IPS DF 6.9 (cell line): ENCODE measurements at regions not wholly inside any gene's neighbourhood (a gene's known extent, or its start where the extent isn't known, plus 50 kb on each side); places are given as distances from the start of the nearest gene placed in this dataset.

Experiments
- DNase-seq: peaks from one replicate; pipeline ENCODE4 v3.0.0-alpha.2; 2013; ENCODE audit warnings: low read depth, low spot score
- H3K27ac ChIP-seq: one replicate; pipeline ENCODE4 v1.5.1; 2013; ENCODE audit warnings: low read length, control low read depth
- H3K27me3 ChIP-seq: 2 replicates; pipeline ENCODE4 v1.6.1; 2013; ENCODE audit warnings: mild to moderate bottlenecking, low read length; ENCODE audit not compliant: control insufficient read depth, insufficient read depth
- H3K36me3 ChIP-seq: 2 replicates; pipeline ENCODE4 v1.6.1; 2013; ENCODE audit warnings: low read length; ENCODE audit not compliant: control insufficient read depth, insufficient read depth
- H3K4me1 ChIP-seq: 2 replicates; pipeline ENCODE4 v1.6.1; 2013; ENCODE audit warnings: low read length; ENCODE audit not compliant: control insufficient read depth, insufficient read depth
- H3K4me3 ChIP-seq: 2 replicates; pipeline ENCODE4 v1.5.1; 2013; ENCODE audit warnings: mild to moderate bottlenecking, low read length
- H3K9me3 ChIP-seq: 2 replicates; pipeline ENCODE4 v1.6.1; 2013; ENCODE audit warnings: low read length, inconsistent platforms; ENCODE audit not compliant: control insufficient read depth, insufficient read depth
- WGBS: extraction: QIAGEN DNeasy Blood & Tissue Kit; methylation state at CpG from one replicate; pipeline ENCODE4 v1.1.7; 2013; ENCODE audit warnings: mixed read lengths, missing lambda C conversion rate; ENCODE audit not compliant: insufficient read length, insufficient coverage; 5-methylcytosine and 5-hydroxymethylcytosine counted together

DNA sequence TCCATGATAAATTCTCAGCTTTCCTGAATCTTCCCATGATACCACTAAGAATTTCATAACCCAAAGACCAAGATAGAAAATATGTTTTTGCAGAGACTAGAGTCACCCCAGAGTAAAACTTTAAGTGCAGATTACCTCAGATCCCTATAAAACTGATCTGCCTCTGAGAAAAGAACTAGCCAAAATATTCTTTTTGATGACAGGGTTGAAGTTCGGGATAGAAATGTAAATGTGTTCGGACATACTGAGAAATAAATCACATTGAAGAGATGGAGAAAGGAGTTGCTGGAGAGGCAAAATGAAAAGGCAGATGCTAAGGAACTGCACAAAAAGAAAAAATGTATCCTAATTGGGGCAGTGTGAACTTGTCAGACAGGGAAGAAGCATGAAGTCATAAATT lies 501.8 kb downstream of the ANKRD50 start:
- no peaks in the 10 kb centered on the region for H3K4me1 ChIP-seq
- no peak overlapping the region for H3K4me3 ChIP-seq
- WGBS = 100% methylated on average over 2 of the region's 2 CpGs
- no peaks in the 10 kb centered on the region for H3K36me3 ChIP-seq
- no peaks in the 10 kb centered on the region for H3K9me3 ChIP-seq
- H3K27me3 ChIP-seq = no peaks in the 10 kb centered on the region
- DNase-seq = no peak
- H3K27ac ChIP-seq = no peak overlapping the region

- no peak for DNase-seq
- H3K36me3 ChIP-seq = no peaks in the 10 kb centered on the region
- no peaks in the 10 kb centered on the region for H3K9me3 ChIP-seq
- no peak overlapping the region for H3K27ac ChIP-seq
- H3K4me1 ChIP-seq = no peaks in the 10 kb centered on the region
- no peak overlapping the region for H3K4me3 ChIP-seq
- no CpG with 5 or more reads among the region's 3 CpGs for WGBS
- no peaks in the 10 kb centered on the region for H3K27me3 ChIP-seq
These were observed 499.5 kb downstream of the ANKRD50 start for GRCh38 chr4:124212815-124213630.

- H3K36me3 ChIP-seq = no peaks in the 10 kb centered on the region
These were observed 493.1 kb downstream of the ANKRD50 start for GRCh38 chr4:124219389-124219788.

GRCh38 chr4:124224256-124224655 lies 488.3 kb downstream of the ANKRD50 start:
- no peaks in the 10 kb centered on the region for H3K9me3 ChIP-seq
- H3K36me3 ChIP-seq = no peaks in the 10 kb centered on the region
- WGBS = no CpG with 5 or more reads among the region's 1 CpG
- DNase-seq = no peak
- H3K27me3 ChIP-seq = no peaks in the 10 kb centered on the region
- no peak overlapping the region for H3K4me3 ChIP-seq
- H3K4me1 ChIP-seq = no peaks in the 10 kb centered on the region
- H3K27ac ChIP-seq = no peak overlapping the region

More at GRCh38 chr4:124219389-124219788, 493.1 kb downstream of the ANKRD50 start:
- no peak for DNase-seq
- no CpG with 5 or more reads among the region's 1 CpG for WGBS
- Histone ChIP-seq H3K4me3 (no peak overlapping the region), H3K9me3 (no peaks in the 10 kb centered on the region), H3K27me3 (no peaks in the 10 kb centered on the region), H3K4me1 (no peaks in the 10 kb centered on the region), H3K27ac (no peak overlapping the region)

- Histone ChIP-seq H3K4me3 (no peak overlapping the region), H3K27ac (no peak overlapping the region), H3K27me3 (no peaks in the 10 kb centered on the region), H3K9me3 (no peaks in the 10 kb centered on the region), H3K36me3 (no peaks in the 10 kb centered on the region), H3K4me1 (no peaks in the 10 kb centered on the region)
- DNase-seq = no peak
These were observed 484.6 kb downstream of the ANKRD50 start for GRCh38 chr4:124227981-124228380.

- Histone ChIP-seq H3K27ac (no peak overlapping the region), H3K4me3 (no peak overlapping the region), H3K27me3 (no peaks in the 10 kb centered on the region), H3K9me3 (no peaks in the 10 kb centered on the region), H3K4me1 (no peaks in the 10 kb centered on the region), H3K36me3 (no peaks in the 10 kb centered on the region)
- no CpG with 5 or more reads among the region's 2 CpGs for WGBS
- DNase-seq = no peak
These were observed 482.3 kb downstream of the ANKRD50 start for GRCh38 chr4:124230268-124230667.

GRCh38 chr4:124234771-124235170 lies 477.8 kb downstream of the ANKRD50 start:
- H3K4me3 ChIP-seq = no peak overlapping the region
- H3K9me3 ChIP-seq = no peaks in the 10 kb centered on the region
- H3K27me3 ChIP-seq = no peaks in the 10 kb centered on the region
- H3K4me1 ChIP-seq = no peaks in the 10 kb centered on the region
- no peaks in the 10 kb centered on the region for H3K36me3 ChIP-seq
- WGBS = no CpG with 5 or more reads among the region's 2 CpGs
- no peak overlapping the region for H3K27ac ChIP-seq
- no peak for DNase-seq

DNA sequence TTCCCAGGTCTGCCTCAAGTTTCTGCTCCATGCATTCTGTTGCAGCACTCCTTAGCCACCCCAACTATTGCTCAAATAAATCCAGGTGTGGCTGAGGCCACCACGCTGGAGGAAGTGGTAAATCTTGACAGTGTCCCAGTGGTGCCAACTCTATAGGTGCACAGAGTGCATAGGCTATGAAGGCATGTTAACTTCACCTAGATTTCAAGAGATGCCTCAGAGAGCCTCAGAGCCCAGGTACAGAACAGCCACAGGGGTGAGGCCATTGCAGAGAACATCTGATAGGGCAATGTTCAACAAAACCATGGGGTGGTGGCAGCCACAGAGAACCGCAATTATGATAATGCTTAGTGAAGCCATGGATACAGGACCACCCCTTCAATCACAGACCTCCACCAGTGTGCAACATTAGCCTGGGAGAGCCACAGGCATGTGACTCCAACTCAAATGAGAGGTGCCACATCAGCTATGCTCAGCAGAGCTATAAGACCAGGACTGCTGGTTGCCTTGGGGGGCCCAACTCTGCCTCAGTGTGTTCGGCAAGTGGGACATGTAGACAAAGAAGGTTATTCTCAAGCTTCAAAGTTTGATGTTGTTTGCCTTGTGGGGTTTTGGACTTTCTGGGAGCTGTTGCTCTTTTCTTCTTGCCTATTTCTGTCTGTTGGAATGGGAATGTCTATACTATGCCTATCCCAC lies 468.7 kb downstream of the ANKRD50 start:
- H3K27ac ChIP-seq = no peak overlapping the region
- no CpG with 5 or more reads among the region's 3 CpGs for WGBS
- H3K27me3 ChIP-seq = no peaks in the 10 kb centered on the region
- no peaks in the 10 kb centered on the region for H3K36me3 ChIP-seq
- no peak for DNase-seq
- no peaks in the 10 kb centered on the region for H3K4me1 ChIP-seq
- no peaks in the 10 kb centered on the region for H3K9me3 ChIP-seq
- no peak overlapping the region for H3K4me3 ChIP-seq

DNA sequence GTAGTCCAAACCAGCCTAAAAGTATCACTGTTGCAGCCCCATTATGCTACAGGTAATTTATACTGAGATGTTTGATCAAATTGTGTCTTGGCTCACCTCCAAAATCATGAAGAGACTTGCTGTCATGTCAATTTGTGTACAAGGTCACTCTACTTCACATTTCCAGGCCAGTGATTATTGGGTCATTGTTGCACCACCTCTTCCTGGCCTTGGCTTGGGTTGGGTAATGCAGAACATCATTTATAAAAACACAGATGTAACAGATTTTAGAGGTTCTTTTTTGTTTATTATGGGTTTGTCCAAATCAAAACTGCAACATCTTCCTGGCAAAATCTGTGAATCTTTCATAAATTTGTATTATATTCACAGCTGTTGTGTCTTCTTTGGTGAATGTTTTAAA lies 459.5 kb downstream of the ANKRD50 start:
- H3K36me3 ChIP-seq = no peaks in the 10 kb centered on the region
- no peaks in the 10 kb centered on the region for H3K9me3 ChIP-seq
- H3K27me3 ChIP-seq = no peaks in the 10 kb centered on the region
- no peak for DNase-seq
- H3K27ac ChIP-seq = no peak overlapping the region
- no peaks in the 10 kb centered on the region for H3K4me1 ChIP-seq
- no peak overlapping the region for H3K4me3 ChIP-seq

GRCh38 chr4:124262211-124263179 lies 450.0 kb downstream of the ANKRD50 start:
- Histone ChIP-seq H3K27me3 (no peaks in the 10 kb centered on the region), H3K4me3 (no peak overlapping the region), H3K27ac (no peak overlapping the region), H3K36me3 (no peaks in the 10 kb centered on the region), H3K9me3 (no peaks in the 10 kb centered on the region), H3K4me1 (no peaks in the 10 kb centered on the region)
- DNase-seq = peak; percentile 37
- no CpG with 5 or more reads among the region's 7 CpGs for WGBS
